Right renal cortex interstitium (tissue), 3 donors: ENCODE measurements at regions not wholly inside any gene's neighbourhood (a gene's known extent, or its start where the extent isn't known, plus 50 kb on each side); places are given as distances from the start of the nearest gene placed in this dataset.

Experiments used
- DNase-seq, 3 donors: peaks; one replicate each; pipeline ENCODE4 v3.0.0-alpha.2; 2013; ENCODE audit warnings: low read depth in 3 of 3, low spot score in 2 of 3

GRCh38 chr5:22908586-22908985 lies 55.4 kb upstream of the CDH12 start:
- no peak for DNase-seq

GRCh38 chr5:22908129-22908528 lies 55.0 kb upstream of the CDH12 start:
- no peak for DNase-seq
